Activated naive CD8-positive, alpha-beta T cell treated with anti-CD3 and anti-CD28 coated beads, Interleukin-2, amount 10 ng/mL, durations not matched to agents 7 days and 5 days (primary cell): ENCODE measurements at regions not wholly inside any gene's neighbourhood (a gene's known extent, or its start where the extent isn't known, plus 50 kb on each side); places are given as distances from the start of the nearest gene placed in this dataset. TPM values are rescaled to one million over a fixed set of nuclear protein-coding genes. Genes with fewer than 3 reads are reported as not detected.

ENCODE experiments used
- ATAC-seq: fragments of 150-1000 bp; cut with Tn5 transposase; one replicate; pipeline ENCODE4 v1.10.0; 2021; ENCODE audit warnings: low read depth, moderate library complexity
- POLR2A ChIA-PET: fragments of 350-600 bp; sonication (Branson Sonifier 250); formaldehyde crosslinking; loops from one replicate; lab custom pipeline; 2021; ENCODE audit warnings: antibody characterized with exemption; lab: Charles Lee
- DNase-seq: peaks from one replicate; pipeline ENCODE4 v3.0.0; 2021
- H3K27ac Mint-ChIP-seq: one replicate; pipeline ENCODE4 v1.8.0; 2022; ENCODE audit warnings: mild to moderate bottlenecking, mixed read lengths
- H3K27me3 Mint-ChIP-seq: one replicate; pipeline ENCODE4 v1.8.0; 2022; ENCODE audit warnings: mild to moderate bottlenecking, moderate library complexity, mixed read lengths
- H3K36me3 Mint-ChIP-seq: one replicate; pipeline ENCODE4 v1.8.0; 2021; ENCODE audit warnings: mild to moderate bottlenecking, mixed read lengths
- H3K4me1 Mint-ChIP-seq: one replicate; pipeline ENCODE4 v1.8.0; 2021; ENCODE audit warnings: mixed read lengths
- H3K4me3 Mint-ChIP-seq: one replicate; pipeline ENCODE4 v1.8.0; 2022; ENCODE audit warnings: mild to moderate bottlenecking, moderate library complexity, mixed read lengths
- H3K9me3 Mint-ChIP-seq: one replicate; pipeline ENCODE4 v1.8.0; 2021; ENCODE audit warnings: mixed read lengths
- microRNA-seq: library from miRNA; unstranded; fragments of <30 nt; microRNA quantifications from one replicate; pipeline ENCODE4 v1.2.0, GENCODE V29; 2022

DNA sequence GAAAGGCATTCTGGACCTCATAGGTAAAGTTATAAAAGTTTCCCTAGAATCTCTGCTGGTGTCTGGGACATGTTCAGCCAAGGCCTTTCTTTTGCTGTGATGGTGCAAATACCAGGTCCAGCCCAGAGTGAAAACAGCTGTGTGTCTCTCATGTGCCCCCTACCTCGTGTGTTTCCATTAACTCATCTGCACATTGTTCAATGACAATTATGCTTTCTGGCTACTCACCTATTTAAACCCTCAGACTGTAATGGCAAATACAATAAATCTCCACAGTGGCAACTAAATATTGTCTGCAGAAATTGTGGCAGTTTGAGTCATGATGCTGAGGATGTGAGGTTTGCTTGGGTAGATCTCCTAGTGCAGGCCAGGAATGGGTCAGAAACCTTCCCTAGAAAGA is 53.1 kb upstream of the GALNT15 start:
- H3K4me3 Mint-ChIP-seq, result no peak overlapping the region
- POLR2A ChIA-PET, result no interaction called here
- DNase-seq (no peak), ATAC-seq (no peak)
- H3K36me3 Mint-ChIP-seq, result no peaks in the 10 kb centered on the region
- H3K27ac Mint-ChIP-seq, result no peak overlapping the region
- no peaks in the 10 kb centered on the region for H3K4me1 Mint-ChIP-seq
- H3K9me3 Mint-ChIP-seq, result no peaks in the 10 kb centered on the region
- H3K27me3 Mint-ChIP-seq, result peaks cover 4% of the 10 kb centered on the region

DNA sequence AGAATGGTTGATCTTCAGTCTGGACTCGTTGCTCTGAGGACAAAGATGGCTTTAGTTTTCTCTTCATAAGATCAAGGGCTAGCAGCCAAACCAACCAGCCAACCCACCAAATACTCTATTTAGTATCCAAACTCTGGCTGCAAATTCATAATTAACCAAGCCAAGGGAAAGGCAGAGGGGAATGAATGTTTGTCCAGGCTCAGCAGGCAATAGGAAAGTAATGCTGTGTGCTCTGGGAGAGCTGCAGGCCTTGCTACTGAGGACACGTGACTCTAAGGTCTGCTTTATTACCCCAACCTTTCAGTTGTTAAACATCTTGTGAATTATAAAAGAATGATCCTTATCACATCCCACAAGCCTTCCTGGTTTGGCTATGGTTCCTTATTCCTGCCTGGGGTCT is 52.3 kb upstream of the GALNT15 start:
- Mint-ChIP-seq H3K36me3 (no peaks in the 10 kb centered on the region), H3K4me1 (no peaks in the 10 kb centered on the region), H3K27ac (no peak overlapping the region), H3K27me3 (peaks cover 4% of the 10 kb centered on the region), H3K4me3 (no peak overlapping the region), H3K9me3 (no peaks in the 10 kb centered on the region)
- no peak for DNase-seq
- POLR2A ChIA-PET, result no interaction called here
- ATAC-seq, result no peak

GRCh38 chr3:16122661-16123060 is 51.8 kb upstream of the GALNT15 start:
- no peak overlapping the region for H3K27ac Mint-ChIP-seq
- H3K4me3 Mint-ChIP-seq, result no peak overlapping the region
- H3K9me3 Mint-ChIP-seq, result no peaks in the 10 kb centered on the region
- H3K27me3 Mint-ChIP-seq, result peaks cover 4% of the 10 kb centered on the region
- DNase-seq, result no peak
- no peaks in the 10 kb centered on the region for H3K36me3 Mint-ChIP-seq
- POLR2A ChIA-PET, result interaction anchor here (0.6 kb wide), 1 partner anchor 1064 kb away, joined by 7 read pairs; no protein-coding TSS in a partner anchor
- no peaks in the 10 kb centered on the region for H3K4me1 Mint-ChIP-seq
- no peak for ATAC-seq

DNA sequence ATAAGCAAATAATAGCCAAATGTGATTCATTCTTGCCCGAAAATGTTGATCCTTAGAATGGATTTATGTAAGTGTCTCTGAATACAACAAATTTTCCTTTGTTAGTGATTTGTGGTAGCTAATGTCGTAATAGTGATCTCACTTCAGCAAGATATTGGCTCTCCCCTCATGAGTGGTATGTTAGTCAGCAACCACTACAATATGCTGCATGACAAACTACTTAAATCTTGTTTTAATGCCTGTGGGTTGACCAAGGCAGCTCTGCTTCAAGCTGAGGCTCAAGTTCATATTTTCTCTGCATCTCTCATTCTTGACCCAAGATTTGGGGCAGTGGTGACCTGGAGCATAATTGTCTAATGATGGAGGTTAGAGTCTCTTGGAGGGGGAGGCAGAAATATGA is 49.8 kb upstream of the GALNT15 start:
- Mint-ChIP-seq H3K4me1 (no peaks in the 10 kb centered on the region), H3K36me3 (no peaks in the 10 kb centered on the region), H3K4me3 (no peak overlapping the region), H3K27ac (no peak overlapping the region), H3K27me3 (peaks cover 4% of the 10 kb centered on the region), H3K9me3 (no peaks in the 10 kb centered on the region)
- ATAC-seq (no peak), DNase-seq (no peak)
- POLR2A ChIA-PET, result no interaction called here

Small RNA genes lying in the stretch of these regions (microRNA-seq; reads per million reads assigned to microRNA genes)
- gene MIR563, result not detected
